ENCODE measurements at regions not wholly inside any gene's neighbourhood (a gene's known extent, or its start where the extent isn't known, plus 50 kb on each side); places are given as distances from the start of the nearest gene placed in this dataset.

DNA sequence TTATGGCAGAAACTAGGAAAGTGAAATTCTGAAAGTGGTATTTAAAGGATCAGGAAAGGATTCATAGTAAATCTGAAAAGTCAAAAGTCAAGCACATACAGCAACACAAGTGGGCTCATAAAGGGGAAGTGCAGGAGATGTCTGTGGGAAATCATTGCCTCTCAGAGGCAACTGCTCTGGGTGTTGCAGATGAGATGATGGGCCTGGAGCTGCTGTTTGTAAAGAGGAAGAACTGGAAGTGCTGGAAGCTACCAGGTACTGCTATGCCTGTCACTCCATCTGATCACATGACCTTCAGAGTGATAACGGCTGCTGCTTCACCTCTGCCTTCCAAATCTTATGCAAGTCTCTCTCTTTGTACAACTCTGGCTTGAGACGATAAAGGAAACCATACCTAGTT lies 55.9 kb downstream of the ADRB2 start:
- H3K4me1 ChIP-seq (ENCODE audit: control insufficient read depth, insufficient read depth, low read length): no peaks in the 10 kb centered on the region
- ChIA-PET POLR2A (no interaction called here), CTCF (interaction anchor here (1.1 kb wide), 1 partner anchor 151 kb away, joined by 4 read pairs; no protein-coding TSS in a partner anchor)
- H3K27ac ChIP-seq (ENCODE audit: extremely low read depth, low read depth, low read length): no peak overlapping the region
- no peak overlapping the region for H3K4me3 ChIP-seq (ENCODE audit: low read depth, low read length)
- TF ChIP-seq SALL2 (tag by site-specific recombination; IDR thresholded peaks at IDR 0.05; ENCODE audit: borderline replicate concordance) (no peak), ZBTB1 (tag by site-specific recombination; IDR thresholded peaks at IDR 0.05) (no peak), ZNF341 (tag by site-specific recombination; IDR thresholded peaks at IDR 0.05; ENCODE audit: low read depth) (no peak), ZBTB8A (tag by site-specific recombination; IDR thresholded peaks at IDR 0.05) (no peak), GFI1B (tag by site-specific recombination; IDR thresholded peaks at IDR 0.05) (no peak), ZNF112 (tag by site-specific recombination; IDR thresholded peaks at IDR 0.05) (no peak), ZNF514 (tag by site-specific recombination; IDR thresholded peaks at IDR 0.05) (no peak), ZNF707 (tag by site-specific recombination; IDR thresholded peaks at IDR 0.05) (no peak), ZNF24 (tag by site-specific recombination; IDR thresholded peaks at IDR 0.05) (no peak), ZNF138 (tag by site-specific recombination; IDR thresholded peaks at IDR 0.05; ENCODE audit: borderline replicate concordance) (no peak), ZNF202 (tag by site-specific recombination; IDR thresholded peaks at IDR 0.05; ENCODE audit: borderline replicate concordance) (no peak), ZNF366 (tag by site-specific recombination; conservative IDR thresholded peaks at IDR 0.05) (no peak), ZNF529 (tag by site-specific recombination; IDR thresholded peaks at IDR 0.05; ENCODE audit: insufficient replicate concordance) (no peak), ZNF223 (tag by site-specific recombination; IDR thresholded peaks at IDR 0.05) (no peak), ZBTB7A (tag by site-specific recombination; IDR thresholded peaks at IDR 0.05; ENCODE audit: low read depth) (no peak), ZNF555 (tag by site-specific recombination; conservative IDR thresholded peaks at IDR 0.05) (no peak)
- TF ChIP-seq, protein P1, sequence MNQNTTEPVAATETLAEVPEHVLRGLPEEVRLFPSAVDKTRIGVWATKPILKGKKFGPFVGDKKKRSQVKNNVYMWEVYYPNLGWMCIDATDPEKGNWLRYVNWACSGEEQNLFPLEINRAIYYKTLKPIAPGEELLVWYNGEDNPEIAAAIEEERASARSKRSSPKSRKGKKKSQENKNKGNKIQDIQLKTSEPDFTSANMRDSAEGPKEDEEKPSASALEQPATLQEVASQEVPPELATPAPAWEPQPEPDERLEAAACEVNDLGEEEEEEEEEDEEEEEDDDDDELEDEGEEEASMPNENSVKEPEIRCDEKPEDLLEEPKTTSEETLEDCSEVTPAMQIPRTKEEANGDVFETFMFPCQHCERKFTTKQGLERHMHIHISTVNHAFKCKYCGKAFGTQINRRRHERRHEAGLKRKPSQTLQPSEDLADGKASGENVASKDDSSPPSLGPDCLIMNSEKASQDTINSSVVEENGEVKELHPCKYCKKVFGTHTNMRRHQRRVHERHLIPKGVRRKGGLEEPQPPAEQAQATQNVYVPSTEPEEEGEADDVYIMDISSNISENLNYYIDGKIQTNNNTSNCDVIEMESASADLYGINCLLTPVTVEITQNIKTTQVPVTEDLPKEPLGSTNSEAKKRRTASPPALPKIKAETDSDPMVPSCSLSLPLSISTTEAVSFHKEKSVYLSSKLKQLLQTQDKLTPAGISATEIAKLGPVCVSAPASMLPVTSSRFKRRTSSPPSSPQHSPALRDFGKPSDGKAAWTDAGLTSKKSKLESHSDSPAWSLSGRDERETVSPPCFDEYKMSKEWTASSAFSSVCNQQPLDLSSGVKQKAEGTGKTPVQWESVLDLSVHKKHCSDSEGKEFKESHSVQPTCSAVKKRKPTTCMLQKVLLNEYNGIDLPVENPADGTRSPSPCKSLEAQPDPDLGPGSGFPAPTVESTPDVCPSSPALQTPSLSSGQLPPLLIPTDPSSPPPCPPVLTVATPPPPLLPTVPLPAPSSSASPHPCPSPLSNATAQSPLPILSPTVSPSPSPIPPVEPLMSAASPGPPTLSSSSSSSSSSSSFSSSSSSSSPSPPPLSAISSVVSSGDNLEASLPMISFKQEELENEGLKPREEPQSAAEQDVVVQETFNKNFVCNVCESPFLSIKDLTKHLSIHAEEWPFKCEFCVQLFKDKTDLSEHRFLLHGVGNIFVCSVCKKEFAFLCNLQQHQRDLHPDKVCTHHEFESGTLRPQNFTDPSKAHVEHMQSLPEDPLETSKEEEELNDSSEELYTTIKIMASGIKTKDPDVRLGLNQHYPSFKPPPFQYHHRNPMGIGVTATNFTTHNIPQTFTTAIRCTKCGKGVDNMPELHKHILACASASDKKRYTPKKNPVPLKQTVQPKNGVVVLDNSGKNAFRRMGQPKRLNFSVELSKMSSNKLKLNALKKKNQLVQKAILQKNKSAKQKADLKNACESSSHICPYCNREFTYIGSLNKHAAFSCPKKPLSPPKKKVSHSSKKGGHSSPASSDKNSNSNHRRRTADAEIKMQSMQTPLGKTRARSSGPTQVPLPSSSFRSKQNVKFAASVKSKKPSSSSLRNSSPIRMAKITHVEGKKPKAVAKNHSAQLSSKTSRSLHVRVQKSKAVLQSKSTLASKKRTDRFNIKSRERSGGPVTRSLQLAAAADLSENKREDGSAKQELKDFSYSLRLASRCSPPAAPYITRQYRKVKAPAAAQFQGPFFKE (tag by site-specific recombination; IDR thresholded peaks at IDR 0.05; ENCODE audit: borderline replicate concordance): no peak
- TF ChIP-seq, protein P2, sequence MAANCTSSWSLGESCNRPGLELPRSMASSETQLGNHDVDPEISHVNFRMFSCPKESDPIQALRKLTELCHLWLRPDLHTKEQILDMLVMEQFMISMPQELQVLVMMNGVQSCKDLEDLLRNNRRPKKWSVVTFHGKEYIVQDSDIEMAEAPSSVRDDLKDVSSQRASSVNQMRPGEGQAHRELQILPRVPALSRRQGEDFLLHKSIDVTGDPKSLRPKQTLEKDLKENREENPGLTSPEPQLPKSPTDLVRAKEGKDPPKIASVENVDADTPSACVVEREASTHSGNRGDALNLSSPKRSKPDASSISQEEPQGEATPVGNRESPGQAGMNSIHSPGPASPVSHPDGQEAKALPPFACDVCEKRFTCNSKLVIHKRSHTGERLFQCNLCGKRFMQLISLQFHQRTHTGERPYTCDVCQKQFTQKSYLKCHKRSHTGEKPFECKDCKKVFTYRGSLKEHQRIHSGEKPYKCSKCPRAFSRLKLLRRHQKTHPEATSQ (tag by site-specific recombination; IDR thresholded peaks at IDR 0.05): no peak
- TF ChIP-seq, protein P3, sequence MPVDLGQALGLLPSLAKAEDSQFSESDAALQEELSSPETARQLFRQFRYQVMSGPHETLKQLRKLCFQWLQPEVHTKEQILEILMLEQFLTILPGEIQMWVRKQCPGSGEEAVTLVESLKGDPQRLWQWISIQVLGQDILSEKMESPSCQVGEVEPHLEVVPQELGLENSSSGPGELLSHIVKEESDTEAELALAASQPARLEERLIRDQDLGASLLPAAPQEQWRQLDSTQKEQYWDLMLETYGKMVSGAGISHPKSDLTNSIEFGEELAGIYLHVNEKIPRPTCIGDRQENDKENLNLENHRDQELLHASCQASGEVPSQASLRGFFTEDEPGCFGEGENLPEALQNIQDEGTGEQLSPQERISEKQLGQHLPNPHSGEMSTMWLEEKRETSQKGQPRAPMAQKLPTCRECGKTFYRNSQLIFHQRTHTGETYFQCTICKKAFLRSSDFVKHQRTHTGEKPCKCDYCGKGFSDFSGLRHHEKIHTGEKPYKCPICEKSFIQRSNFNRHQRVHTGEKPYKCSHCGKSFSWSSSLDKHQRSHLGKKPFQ (tag by site-specific recombination; IDR thresholded peaks at IDR 0.05): no peak
- no peaks in the 10 kb centered on the region for H3K36me3 ChIP-seq (ENCODE audit: control insufficient read depth in 2 of 2, insufficient read depth in 1 of 2, low read length in 2 of 2)
- H3K9me3 ChIP-seq (ENCODE audit: control insufficient read depth, insufficient read depth, low read depth, low read length): no peaks in the 10 kb centered on the region

All from HEK293 (cell line).